ENCODE measurements at regions not wholly inside any gene's neighbourhood (a gene's known extent, or its start where the extent isn't known, plus 50 kb on each side); places are given as distances from the start of the nearest gene placed in this dataset.

- TF ChIP-seq ZNF565 (CRISPR knock-in tag; conservative IDR thresholded peaks at IDR 0.05; ENCODE audit: low read depth) (no peak), ARNTL (CRISPR knock-in tag; IDR thresholded peaks at IDR 0.05; ENCODE audit: borderline replicate concordance, low read depth) (no peak), CREB5 (CRISPR knock-in tag; IDR thresholded peaks at IDR 0.05; ENCODE audit: low read depth) (no peak), SNAI2 (CRISPR knock-in tag; IDR thresholded peaks at IDR 0.05) (no peak), RARB (CRISPR knock-in tag; IDR thresholded peaks at IDR 0.05) (no peak), ZNF70 (CRISPR knock-in tag; IDR thresholded peaks at IDR 0.05) (no peak), ZNF8 (CRISPR knock-in tag; IDR thresholded peaks at IDR 0.05) (no peak), GLIS3 (CRISPR knock-in tag; IDR thresholded peaks at IDR 0.05) (no peak), CSRNP3 (CRISPR knock-in tag; IDR thresholded peaks at IDR 0.05) (no peak), PPARA (CRISPR knock-in tag; IDR thresholded peaks at IDR 0.05; ENCODE audit: borderline replicate concordance) (no peak)
- TF ChIP-seq, protein P1, sequence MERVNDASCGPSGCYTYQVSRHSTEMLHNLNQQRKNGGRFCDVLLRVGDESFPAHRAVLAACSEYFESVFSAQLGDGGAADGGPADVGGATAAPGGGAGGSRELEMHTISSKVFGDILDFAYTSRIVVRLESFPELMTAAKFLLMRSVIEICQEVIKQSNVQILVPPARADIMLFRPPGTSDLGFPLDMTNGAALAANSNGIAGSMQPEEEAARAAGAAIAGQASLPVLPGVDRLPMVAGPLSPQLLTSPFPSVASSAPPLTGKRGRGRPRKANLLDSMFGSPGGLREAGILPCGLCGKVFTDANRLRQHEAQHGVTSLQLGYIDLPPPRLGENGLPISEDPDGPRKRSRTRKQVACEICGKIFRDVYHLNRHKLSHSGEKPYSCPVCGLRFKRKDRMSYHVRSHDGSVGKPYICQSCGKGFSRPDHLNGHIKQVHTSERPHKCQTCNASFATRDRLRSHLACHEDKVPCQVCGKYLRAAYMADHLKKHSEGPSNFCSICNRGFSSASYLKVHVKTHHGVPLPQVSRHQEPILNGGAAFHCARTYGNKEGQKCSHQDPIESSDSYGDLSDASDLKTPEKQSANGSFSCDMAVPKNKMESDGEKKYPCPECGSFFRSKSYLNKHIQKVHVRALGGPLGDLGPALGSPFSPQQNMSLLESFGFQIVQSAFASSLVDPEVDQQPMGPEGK (CRISPR knock-in tag; IDR thresholded peaks at IDR 0.05; ENCODE audit: borderline replicate concordance): no peak
Observed at GRCh38 chr11:81033779-81034540, 1593.1 kb upstream of the TENM4 start.

Measured in SK-N-SH treated with all-trans-retinoic acid at 6 μM for 48 hours (cell line).